ENCODE measurements at regions not wholly inside any gene's neighbourhood (a gene's known extent, or its start where the extent isn't known, plus 50 kb on each side); places are given as distances from the start of the nearest gene placed in this dataset.

GRCh38 chr2:78654941-78655340, 370.6 kb upstream of the REG3G start:
- TF ChIP-seq CTCF (IDR thresholded peaks at IDR 0.05; ENCODE audit: borderline replicate concordance, extremely low read depth, low read length, poor library complexity, severe bottlenecking), result no peak
- TF ChIP-seq EZH2 (IDR thresholded peaks at IDR 0.05; ENCODE audit: borderline replicate concordance, low read depth, low read length, severe bottlenecking), result no peak

Measured in DND-41 (cell line).